ENCODE measurements at regions not wholly inside any gene's neighbourhood (a gene's known extent, or its start where the extent isn't known, plus 50 kb on each side); places are given as distances from the start of the nearest gene placed in this dataset.

GRCh38 chr6:25086500-25087091 lies 150.8 kb upstream of the RIPOR2 start:
- Histone ChIP-seq H3K27ac (peak overlapping the region; percentile 60), H3K27me3 (ENCODE audit: low read depth) (no peaks in the 10 kb centered on the region), H3K9me3 (no peaks in the 10 kb centered on the region), H3K4me3 (no peak overlapping the region), H3K4me1 (peaks cover 47% of the 10 kb centered on the region), H3K36me3 (peaks cover 93% of the 10 kb centered on the region)
- TF ChIP-seq CTCF (IDR thresholded peaks at IDR 0.05): no peak
- DNase-seq (no peak), ATAC-seq (no peak)
- intact Hi-C loops (cut with DNase I): no loop called here

GRCh38 chr6:25088513-25088912 lies 152.8 kb upstream of the RIPOR2 start:
- no peak for TF ChIP-seq CTCF (IDR thresholded peaks at IDR 0.05)
- H3K4me1 ChIP-seq: peaks cover 45% of the 10 kb centered on the region
- DNase-seq (no peak), ATAC-seq (peak in 1 of 2 donors; percentile 4)
- H3K27me3 ChIP-seq (ENCODE audit: low read depth): no peaks in the 10 kb centered on the region
- H3K27ac ChIP-seq: peak overlapping the region; percentile 12
- no peak overlapping the region for H3K4me3 ChIP-seq
- intact Hi-C loops (cut with DNase I): no loop called here
- H3K9me3 ChIP-seq: no peaks in the 10 kb centered on the region
- H3K36me3 ChIP-seq: peaks cover 92% of the 10 kb centered on the region

- Histone ChIP-seq H3K36me3 (peaks cover 93% of the 10 kb centered on the region), H3K4me3 (no peak overlapping the region), H3K4me1 (peaks cover 43% of the 10 kb centered on the region), H3K9me3 (no peaks in the 10 kb centered on the region), H3K27me3 (ENCODE audit: low read depth) (no peaks in the 10 kb centered on the region), H3K27ac (peak overlapping the region; percentile 6)
- DNase-seq (no peak), ATAC-seq (no peak)
- intact Hi-C loops (cut with DNase I): no loop called here
- TF ChIP-seq CTCF (IDR thresholded peaks at IDR 0.05): no peak
These were observed 153.7 kb upstream of the RIPOR2 start for GRCh38 chr6:25089442-25089841.

GRCh38 chr6:25094726-25095125 lies 159.0 kb upstream of the RIPOR2 start:
- Histone ChIP-seq H3K4me1 (peaks cover 4% of the 10 kb centered on the region), H3K9me3 (no peaks in the 10 kb centered on the region), H3K27ac (no peak overlapping the region), H3K36me3 (peaks cover 86% of the 10 kb centered on the region), H3K27me3 (ENCODE audit: low read depth) (no peaks in the 10 kb centered on the region), H3K4me3 (no peak overlapping the region)
- DNase-seq (no peak), ATAC-seq (peak in 1 of 2 donors; percentile 16)
- intact Hi-C loops (cut with DNase I): no loop called here
- TF ChIP-seq CTCF (IDR thresholded peaks at IDR 0.05): no peak

- Histone ChIP-seq H3K36me3 (peaks cover 54% of the 10 kb centered on the region), H3K4me1 (no peaks in the 10 kb centered on the region), H3K27me3 (ENCODE audit: low read depth) (no peaks in the 10 kb centered on the region), H3K9me3 (no peaks in the 10 kb centered on the region), H3K27ac (no peak overlapping the region), H3K4me3 (no peak overlapping the region)
- ATAC-seq (no peak), DNase-seq (no peak)
- TF ChIP-seq CTCF (IDR thresholded peaks at IDR 0.05): no peak
- intact Hi-C loops (cut with DNase I): no loop called here
These were observed 164.5 kb upstream of the RIPOR2 start for GRCh38 chr6:25100288-25100687.
